ENCODE measurements at regions not wholly inside any gene's neighbourhood (a gene's known extent, or its start where the extent isn't known, plus 50 kb on each side); places are given as distances from the start of the nearest gene placed in this dataset.
A peak's percentile ranks its signal among the peaks of the same experiment; 100 is the strongest.
"Not testable (repeated sequence)": the region's sequence is repeated elsewhere in the genome, so short reads cannot be mapped to it uniquely, and the experiment has no call there.

- Histone ChIP-seq H3K4me3 (no peak overlapping the region), H3K9me3 (no peaks in the 10 kb centered on the region), H3K27ac (no peak overlapping the region), H3K27me3 (replicated peaks; ENCODE audit: insufficient read depth) (no peaks in the 10 kb centered on the region), H3K4me1 (ENCODE audit: control insufficient read depth in 1 of 2, low read depth in 2 of 2) (no peaks in the 10 kb centered on the region), H3K36me3 (no peaks in the 10 kb centered on the region)
- TF ChIP-seq, protein P1, sequence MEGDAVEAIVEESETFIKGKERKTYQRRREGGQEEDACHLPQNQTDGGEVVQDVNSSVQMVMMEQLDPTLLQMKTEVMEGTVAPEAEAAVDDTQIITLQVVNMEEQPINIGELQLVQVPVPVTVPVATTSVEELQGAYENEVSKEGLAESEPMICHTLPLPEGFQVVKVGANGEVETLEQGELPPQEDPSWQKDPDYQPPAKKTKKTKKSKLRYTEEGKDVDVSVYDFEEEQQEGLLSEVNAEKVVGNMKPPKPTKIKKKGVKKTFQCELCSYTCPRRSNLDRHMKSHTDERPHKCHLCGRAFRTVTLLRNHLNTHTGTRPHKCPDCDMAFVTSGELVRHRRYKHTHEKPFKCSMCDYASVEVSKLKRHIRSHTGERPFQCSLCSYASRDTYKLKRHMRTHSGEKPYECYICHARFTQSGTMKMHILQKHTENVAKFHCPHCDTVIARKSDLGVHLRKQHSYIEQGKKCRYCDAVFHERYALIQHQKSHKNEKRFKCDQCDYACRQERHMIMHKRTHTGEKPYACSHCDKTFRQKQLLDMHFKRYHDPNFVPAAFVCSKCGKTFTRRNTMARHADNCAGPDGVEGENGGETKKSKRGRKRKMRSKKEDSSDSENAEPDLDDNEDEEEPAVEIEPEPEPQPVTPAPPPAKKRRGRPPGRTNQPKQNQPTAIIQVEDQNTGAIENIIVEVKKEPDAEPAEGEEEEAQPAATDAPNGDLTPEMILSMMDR (IDR thresholded peaks at IDR 0.05): no peak
- no peak for DNase-seq (ENCODE audit: low spot score)
- ATAC-seq (ENCODE audit: insufficient number of reproducible peaks, low FRiP score, low read depth): no peak
These were observed 111.5 kb downstream of the NPY start for GRCh38 chr7:24395512-24395911.

GRCh38 chr7:24396387-24396786 lies 112.4 kb downstream of the NPY start:
- H3K4me1 ChIP-seq (ENCODE audit: control insufficient read depth in 1 of 2, low read depth in 2 of 2); H3K27ac ChIP-seq; H3K36me3 ChIP-seq; DNase-seq (ENCODE audit: low spot score); H3K27me3 ChIP-seq (replicated peaks; ENCODE audit: insufficient read depth); H3K9me3 ChIP-seq; H3K4me3 ChIP-seq; ATAC-seq (ENCODE audit: insufficient number of reproducible peaks, low FRiP score, low read depth): not testable (repeated sequence)

DNA sequence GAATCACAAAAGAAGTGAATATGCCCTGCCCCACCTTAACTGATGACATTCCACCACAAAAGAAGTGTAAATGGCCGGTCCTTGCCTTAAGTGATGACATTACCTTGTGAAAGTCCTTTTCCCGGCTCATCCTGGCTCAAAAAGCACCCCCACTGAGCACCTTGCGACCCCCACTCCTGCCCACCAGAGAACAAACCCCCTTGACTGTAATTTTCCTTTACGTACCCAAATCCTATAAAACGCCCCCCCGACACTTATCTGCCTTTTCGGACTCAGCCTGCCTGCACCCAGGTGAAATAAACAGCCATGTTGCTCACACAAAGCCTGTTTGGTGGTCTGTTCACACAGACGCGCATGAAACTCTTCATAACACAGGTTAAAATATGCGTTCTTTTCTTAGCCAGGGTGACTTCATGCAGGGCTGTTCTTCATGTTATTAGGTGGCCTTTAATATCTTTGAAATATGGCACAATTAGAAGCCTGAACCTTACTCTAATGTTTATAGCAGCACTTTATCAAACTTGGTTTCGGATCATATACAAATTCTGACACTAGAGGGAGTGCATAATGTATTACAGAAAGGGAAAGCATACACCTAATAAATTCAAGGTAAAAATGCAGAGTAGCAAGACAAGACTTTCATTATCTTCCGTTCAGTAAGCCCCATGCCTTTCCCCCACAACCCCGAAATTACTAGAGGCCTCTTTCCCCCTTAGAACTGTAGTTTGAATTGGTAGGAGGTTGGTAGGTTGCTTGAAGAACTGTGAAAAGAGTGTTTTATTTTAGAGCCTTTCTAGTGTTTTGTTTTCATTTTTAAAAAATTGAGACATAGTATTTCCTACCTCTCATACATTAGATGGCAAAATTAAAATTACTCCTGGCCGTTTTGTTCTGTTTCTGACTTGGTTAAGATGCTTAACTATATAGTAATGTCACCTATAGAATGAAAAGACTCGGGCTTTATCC lies 117.9 kb downstream of the NPY start:
- ATAC-seq (ENCODE audit: insufficient number of reproducible peaks, low FRiP score, low read depth): no peak
- TF ChIP-seq, protein P1 (IDR thresholded peaks at IDR 0.05): peak; percentile 55
- H3K4me3 ChIP-seq: peak overlapping the region; percentile 24
- H3K36me3 ChIP-seq: no peaks in the 10 kb centered on the region
- no peaks in the 10 kb centered on the region for H3K9me3 ChIP-seq
- H3K4me1 ChIP-seq (ENCODE audit: control insufficient read depth in 1 of 2, low read depth in 2 of 2): no peaks in the 10 kb centered on the region
- DNase-seq (ENCODE audit: low spot score): no peak
- no peaks in the 10 kb centered on the region for H3K27me3 ChIP-seq (replicated peaks; ENCODE audit: insufficient read depth)
- H3K27ac ChIP-seq: no peak overlapping the region

- Histone ChIP-seq H3K4me3 (no peak overlapping the region), H3K9me3 (no peaks in the 10 kb centered on the region), H3K27me3 (replicated peaks; ENCODE audit: insufficient read depth) (no peaks in the 10 kb centered on the region), H3K4me1 (ENCODE audit: control insufficient read depth in 1 of 2, low read depth in 2 of 2) (no peaks in the 10 kb centered on the region), H3K36me3 (no peaks in the 10 kb centered on the region), H3K27ac (no peak overlapping the region)
- ATAC-seq (ENCODE audit: insufficient number of reproducible peaks, low FRiP score, low read depth): no peak
- no peak for DNase-seq (ENCODE audit: low spot score)
- TF ChIP-seq, protein P1 (IDR thresholded peaks at IDR 0.05): no peak
These were observed 118.7 kb downstream of the NPY start for GRCh38 chr7:24402655-24403054.

DNA sequence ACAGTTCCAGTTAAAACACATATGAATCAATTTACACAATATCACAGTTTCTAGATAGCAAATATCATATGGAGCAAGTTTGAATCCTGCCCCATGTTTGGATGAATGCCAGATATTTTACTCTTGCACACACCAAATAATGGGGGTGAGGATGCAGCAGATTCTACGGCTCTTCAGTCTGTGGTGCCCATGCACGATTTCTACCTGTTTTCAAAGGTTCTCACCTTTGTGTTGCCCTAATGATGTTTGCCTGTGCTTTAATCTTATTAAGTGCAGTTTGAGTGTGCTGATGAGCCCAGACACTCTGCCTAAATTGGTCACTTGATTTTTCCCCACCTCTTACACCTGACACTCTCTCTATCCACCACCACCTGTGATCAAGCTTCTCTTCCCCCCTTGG lies 119.6 kb downstream of the NPY start:
- TF ChIP-seq, protein P1 (IDR thresholded peaks at IDR 0.05): no peak
- no peak for DNase-seq (ENCODE audit: low spot score)
- Histone ChIP-seq H3K27ac (no peak overlapping the region), H3K27me3 (replicated peaks; ENCODE audit: insufficient read depth) (no peaks in the 10 kb centered on the region), H3K4me3 (no peak overlapping the region), H3K4me1 (ENCODE audit: control insufficient read depth in 1 of 2, low read depth in 2 of 2) (no peaks in the 10 kb centered on the region), H3K36me3 (no peaks in the 10 kb centered on the region), H3K9me3 (no peaks in the 10 kb centered on the region)
- ATAC-seq (ENCODE audit: insufficient number of reproducible peaks, low FRiP score, low read depth): no peak

Measured in thoracic aorta (tissue), 2 donors.